Mesenchymal stem cell (in vitro differentiated cells and primary cell): ENCODE measurements at regions not wholly inside any gene's neighbourhood (a gene's known extent, or its start where the extent isn't known, plus 50 kb on each side); places are given as distances from the start of the nearest gene placed in this dataset.

Source experiments
- DNase-seq: peaks from one replicate; pipeline ENCODE4 v3.0.0-alpha.2; 2013
- H2AFZ ChIP-seq: one replicate; pipeline ENCODE4 v1.6.1; 2013; ENCODE audit warnings: low read depth, mild to moderate bottlenecking, control low read depth, inconsistent platforms, low read length, moderate library complexity
- H2AK5ac ChIP-seq: 2 replicates; pipeline ENCODE4 v1.6.1; 2013; ENCODE audit warnings: low read length, moderate library complexity, mild to moderate bottlenecking, inconsistent platforms; ENCODE audit not compliant: severe bottlenecking
- H2BK120ac ChIP-seq: one replicate; pipeline ENCODE4 v1.6.1; 2013; ENCODE audit warnings: low read depth, mild to moderate bottlenecking, inconsistent platforms, low read length, moderate library complexity
- H2BK12ac ChIP-seq, 2 experiments: one replicate each; pipeline ENCODE4 v1.6.1; 2013; ENCODE audit warnings: inconsistent platforms in 2 of 2, low read length in 2 of 2, mild to moderate bottlenecking in 2 of 2, moderate library complexity in 2 of 2, control low read depth in 1 of 2
- H2BK15ac ChIP-seq: one replicate; pipeline ENCODE4 v1.6.1; 2013; ENCODE audit warnings: mild to moderate bottlenecking, low read depth, inconsistent platforms; ENCODE audit not compliant: poor library complexity, severe bottlenecking
- H2BK5ac ChIP-seq: 2 replicates; pipeline ENCODE4 v1.6.1; 2013; ENCODE audit warnings: low read depth, mild to moderate bottlenecking, low read length, control low read depth, inconsistent platforms; ENCODE audit not compliant: poor library complexity, severe bottlenecking
- H3K14ac ChIP-seq, 2 experiments: one replicate each; pipeline ENCODE4 v1.6.1; 2013; ENCODE audit warnings: inconsistent platforms in 2 of 2, low read length in 2 of 2, control low read depth in 1 of 2, mild to moderate bottlenecking in 1 of 2, moderate library complexity in 1 of 2
- H3K18ac ChIP-seq, 2 experiments: one replicate each; pipeline ENCODE4 v1.6.1; 2013; ENCODE audit warnings: inconsistent platforms in 2 of 2, low read length in 2 of 2, control low read depth in 1 of 2, low read depth in 1 of 2, mild to moderate bottlenecking in 1 of 2
- H3K23ac ChIP-seq, 2 experiments: one replicate each; pipeline ENCODE4 v1.6.1; 2013; ENCODE audit warnings: inconsistent platforms in 2 of 2, low read length in 2 of 2, mild to moderate bottlenecking in 2 of 2, moderate library complexity in 2 of 2, control low read depth in 1 of 2
- H3K27ac ChIP-seq: 2 replicates; pipeline ENCODE4 v1.5.1; 2013; ENCODE audit warnings: mild to moderate bottlenecking, moderate library complexity, low read length, control low read depth, inconsistent platforms; ENCODE audit not compliant: poor library complexity, severe bottlenecking
- H3K27me3 ChIP-seq, 2 experiments: 2 replicates each; pipeline versions ENCODE4 v1.6.1 to v1.7.0; 2013; ENCODE audit warnings: low read length in 2 of 2, mild to moderate bottlenecking in 2 of 2, moderate library complexity in 2 of 2, control low read depth in 1 of 2, inconsistent platforms in 1 of 2; ENCODE audit not compliant: control insufficient read depth in 1 of 2, insufficient read depth in 1 of 2
- H3K36me3 ChIP-seq, 2 experiments: 2 replicates each; pipeline versions ENCODE4 v1.6.1 to v1.7.0; 2013; ENCODE audit warnings: low read length in 2 of 2, control low read depth in 1 of 2, inconsistent platforms in 1 of 2, low read depth in 1 of 2, mild to moderate bottlenecking in 1 of 2; ENCODE audit not compliant: insufficient read depth in 2 of 2, control insufficient read depth in 1 of 2
- H3K4ac ChIP-seq, 2 experiments: one replicate each; pipeline ENCODE4 v1.6.1; 2013; ENCODE audit warnings: inconsistent platforms in 2 of 2, low read length in 2 of 2, mild to moderate bottlenecking in 2 of 2, moderate library complexity in 2 of 2, control low read depth in 1 of 2, low read depth in 1 of 2
- H3K4me1 ChIP-seq: 2 replicates; pipeline ENCODE4 v1.6.1; 2013; ENCODE audit warnings: low read depth, low read length, control low read depth; ENCODE audit not compliant: control insufficient read depth, insufficient read depth
- H3K4me2 ChIP-seq: 2 replicates; pipeline ENCODE4 v1.6.1; 2013; ENCODE audit warnings: low read length, mild to moderate bottlenecking, inconsistent platforms; ENCODE audit not compliant: poor library complexity, severe bottlenecking
- H3K4me3 ChIP-seq, 2 experiments: 2 replicates each; pipeline versions ENCODE4 v1.5.1 to v1.7.0; 2013; ENCODE audit warnings: low read length in 2 of 2, mild to moderate bottlenecking in 2 of 2, control low read depth in 1 of 2, low read depth in 1 of 2; ENCODE audit not compliant: insufficient read depth in 1 of 2
- H3K79me1 ChIP-seq: replicated peaks from 2 replicates; pipeline ENCODE4 v1.6.1; 2013; ENCODE audit warnings: mild to moderate bottlenecking, control low read depth, low read length, inconsistent platforms; ENCODE audit not compliant: poor library complexity, severe bottlenecking
- H3K9ac ChIP-seq: 2 replicates; pipeline ENCODE4 v1.7.0; 2013; ENCODE audit warnings: mild to moderate bottlenecking, low read length, moderate library complexity
- H3K9me3 ChIP-seq: 2 replicates; pipeline ENCODE4 v1.7.0; 2013; ENCODE audit warnings: mild to moderate bottlenecking, low read length; ENCODE audit not compliant: control insufficient read depth
- H4K8ac ChIP-seq: one replicate; pipeline ENCODE4 v1.6.1; 2013; ENCODE audit warnings: inconsistent platforms, mild to moderate bottlenecking, low read length, moderate library complexity
- H4K91ac ChIP-seq: one replicate; pipeline ENCODE4 v1.6.1; 2013; ENCODE audit warnings: mild to moderate bottlenecking, low read length, inconsistent platforms
- WGBS: methylation state at CpG from one replicate; pipeline ENCODE4 v1.1.7; 2013; ENCODE audit warnings: mixed read lengths; 5-methylcytosine and 5-hydroxymethylcytosine counted together

DNA sequence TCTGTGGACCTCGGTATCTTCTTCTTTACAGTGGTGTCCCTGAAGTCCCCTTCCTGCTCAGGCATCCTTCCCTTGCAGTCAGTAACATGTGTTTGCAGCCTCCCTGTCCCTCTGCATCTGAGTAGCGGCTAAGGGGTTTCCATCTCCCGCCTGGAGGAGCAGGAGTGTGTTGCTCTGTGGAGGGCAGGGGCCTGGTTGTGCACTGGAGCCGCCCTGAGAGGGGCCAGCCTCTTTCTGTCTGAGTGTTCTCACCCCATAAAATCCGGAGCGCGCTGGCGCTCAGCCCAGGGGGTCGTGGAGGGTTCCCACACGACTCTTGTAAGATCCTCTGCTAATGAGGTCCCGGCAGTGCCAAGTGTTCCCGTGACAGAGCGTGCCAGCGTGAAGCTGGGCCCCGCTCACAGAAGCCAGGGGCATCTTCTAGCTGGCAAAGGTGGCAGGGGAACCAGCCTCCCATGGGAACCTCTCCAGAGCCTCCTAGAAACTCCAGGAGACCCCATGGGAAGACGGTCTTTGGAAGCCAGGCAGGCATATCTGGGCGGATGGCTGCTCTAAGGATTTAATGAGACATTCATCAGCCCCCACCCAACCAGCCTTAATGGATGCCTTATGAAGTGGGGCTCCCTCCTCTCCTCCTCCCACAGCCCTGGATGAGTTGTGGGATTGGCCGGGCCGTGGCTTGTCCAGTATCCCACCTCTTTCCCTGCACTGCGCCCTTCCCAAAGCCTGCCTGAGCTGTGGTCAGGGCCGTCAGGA lies 91.4 kb upstream of the GSE1 start:
- no peak overlapping the region for H3K4me2 ChIP-seq
- 91% methylated on average over 21 of the region's 21 CpGs for WGBS

DNA sequence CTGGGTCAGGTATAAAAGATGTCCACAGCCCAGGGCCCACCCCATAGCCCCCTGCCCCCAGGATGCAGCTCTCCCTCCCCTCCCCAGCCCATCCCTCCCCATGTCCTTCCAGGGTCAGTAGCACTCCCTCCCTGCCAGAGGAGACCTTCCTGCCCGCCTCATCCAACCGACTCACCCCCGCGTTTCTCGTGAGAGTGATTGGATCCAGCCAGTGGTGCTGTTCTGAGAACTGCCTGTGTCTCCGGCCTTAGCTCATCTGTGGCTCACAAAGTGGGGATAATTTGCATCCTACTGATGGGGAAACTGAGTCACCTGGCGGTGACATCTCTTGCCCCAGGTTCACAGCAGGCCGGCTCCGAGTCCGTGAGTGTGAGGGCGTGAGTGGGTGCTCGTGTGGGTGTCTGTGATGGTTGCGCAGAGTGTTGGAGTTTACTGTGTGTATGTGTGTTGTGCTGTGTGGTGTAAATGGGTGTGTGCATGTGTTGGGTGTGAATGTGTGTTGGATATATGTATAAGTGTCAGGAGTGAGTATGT lies 90.7 kb upstream of the GSE1 start:
- Histone ChIP-seq H3K14ac (peak overlapping the region in 1 of 2 experiments; percentile 96), H3K27me3 (no peaks in the 10 kb centered on the region), H3K9me3 (no peaks in the 10 kb centered on the region), H2AFZ (no peak overlapping the region), H3K9ac (no peak overlapping the region), H2AK5ac (no peak overlapping the region), H3K27ac (no peak overlapping the region), H3K4ac (no peak overlapping the region), H3K79me1 (peaks cover 1% of the 10 kb centered on the region), H3K4me3 (no peak overlapping the region), H3K4me1 (peaks cover 49% of the 10 kb centered on the region), H2BK12ac (peak overlapping the region in 1 of 2 experiments; percentile 7), H2BK120ac (no peak overlapping the region), H3K18ac (no peak overlapping the region), H4K8ac (no peak overlapping the region), H2BK5ac (no peak overlapping the region), H2BK15ac (no peak overlapping the region), H3K23ac (no peak overlapping the region), H3K4me2 (no peak overlapping the region), H3K36me3 (peaks cover 5 to 11% of the 10 kb centered on the region in 2 experiments), H4K91ac (no peak overlapping the region)
- DNase-seq: no peak
- 95% methylated on average over 13 of the region's 13 CpGs for WGBS

More for the DNA sequence above, 91.4 kb upstream of the GSE1 start:
- peaks cover 1% of the 10 kb centered on the region for H3K79me1 ChIP-seq
- no peak overlapping the region for H3K23ac ChIP-seq
- no peaks in the 10 kb centered on the region for H3K9me3 ChIP-seq
- H2BK5ac ChIP-seq: no peak overlapping the region
- DNase-seq: no peak
- no peak overlapping the region for H2BK120ac ChIP-seq
- no peak overlapping the region for H3K14ac ChIP-seq
- H3K27me3 ChIP-seq: no peaks in the 10 kb centered on the region
- H3K27ac ChIP-seq: no peak overlapping the region
- peaks cover 49% of the 10 kb centered on the region for H3K4me1 ChIP-seq
- no peak overlapping the region for H3K4ac ChIP-seq
- no peak overlapping the region for H4K8ac ChIP-seq
- H3K4me3 ChIP-seq: no peak overlapping the region
- H2AK5ac ChIP-seq: no peak overlapping the region
- H2BK12ac ChIP-seq: no peak overlapping the region
- no peak overlapping the region for H3K9ac ChIP-seq
- H3K18ac ChIP-seq: no peak overlapping the region
- H4K91ac ChIP-seq: no peak overlapping the region
- peaks cover 5 to 11% of the 10 kb centered on the region in 2 experiments for H3K36me3 ChIP-seq
- H2AFZ ChIP-seq: no peak overlapping the region
- H2BK15ac ChIP-seq: no peak overlapping the region

- Histone ChIP-seq H3K4ac (peak overlapping the region; percentile 8 to 30), H2BK5ac (no peak overlapping the region), H3K18ac (peak overlapping the region; percentile 18 to 64), H3K36me3 (peaks cover 5 to 6% of the 10 kb centered on the region in 2 experiments), H4K91ac (peak overlapping the region; percentile 52), H3K27me3 (no peaks in the 10 kb centered on the region), H3K4me3 (no peak overlapping the region), H3K23ac (no peak overlapping the region), H3K79me1 (peaks cover 1% of the 10 kb centered on the region), H2AK5ac (no peak overlapping the region), H3K4me1 (peaks cover 45% of the 10 kb centered on the region), H2BK12ac (peak overlapping the region; percentile 7 to 59), H3K27ac (peak overlapping the region; percentile 34), H3K9me3 (no peaks in the 10 kb centered on the region), H3K14ac (peak overlapping the region in 1 of 2 experiments; percentile 96), H2BK15ac (no peak overlapping the region), H3K4me2 (peak overlapping the region; percentile 8), H4K8ac (peak overlapping the region; percentile 16), H3K9ac (no peak overlapping the region), H2BK120ac (no peak overlapping the region), H2AFZ (no peak overlapping the region)
- 63% methylated on average over 7 of the region's 13 CpGs for WGBS
- DNase-seq: peak; percentile 53
These were observed 90.1 kb upstream of the GSE1 start for GRCh38 chr16:85522842-85523601.
